Ovary (tissue), 3 donors: ENCODE measurements at regions not wholly inside any gene's neighbourhood (a gene's known extent, or its start where the extent isn't known, plus 50 kb on each side); places are given as distances from the start of the nearest gene placed in this dataset.

ENCODE experiments used
- CTCF ChIP-seq, 3 donors: fragments of 450-650 bp in 2 of 3; fragments of 200-600 bp in 1 of 3; IDR thresholded peaks; one replicate each; pipeline versions ENCODE4 v1.5.1 to v1.8.0; 2016 to 2022; ENCODE audit warnings: antibody characterized with exemption in 3 of 3, mild to moderate bottlenecking in 1 of 3
- EP300 ChIP-seq: sonication (generic); formaldehyde crosslinking; IDR thresholded peaks from one replicate; pipeline ENCODE4 v1.6.1; 2017; ENCODE audit warnings: antibody characterized with exemption
- POLR2A ChIP-seq: fragments of 450-650 bp; IDR thresholded peaks from one replicate; pipeline ENCODE4 v1.6.1; 2017; ENCODE audit warnings: antibody characterized with exemption, mild to moderate bottlenecking, moderate library complexity
- donor health status: DM: no; HTN: no; CAD: no.

DNA sequence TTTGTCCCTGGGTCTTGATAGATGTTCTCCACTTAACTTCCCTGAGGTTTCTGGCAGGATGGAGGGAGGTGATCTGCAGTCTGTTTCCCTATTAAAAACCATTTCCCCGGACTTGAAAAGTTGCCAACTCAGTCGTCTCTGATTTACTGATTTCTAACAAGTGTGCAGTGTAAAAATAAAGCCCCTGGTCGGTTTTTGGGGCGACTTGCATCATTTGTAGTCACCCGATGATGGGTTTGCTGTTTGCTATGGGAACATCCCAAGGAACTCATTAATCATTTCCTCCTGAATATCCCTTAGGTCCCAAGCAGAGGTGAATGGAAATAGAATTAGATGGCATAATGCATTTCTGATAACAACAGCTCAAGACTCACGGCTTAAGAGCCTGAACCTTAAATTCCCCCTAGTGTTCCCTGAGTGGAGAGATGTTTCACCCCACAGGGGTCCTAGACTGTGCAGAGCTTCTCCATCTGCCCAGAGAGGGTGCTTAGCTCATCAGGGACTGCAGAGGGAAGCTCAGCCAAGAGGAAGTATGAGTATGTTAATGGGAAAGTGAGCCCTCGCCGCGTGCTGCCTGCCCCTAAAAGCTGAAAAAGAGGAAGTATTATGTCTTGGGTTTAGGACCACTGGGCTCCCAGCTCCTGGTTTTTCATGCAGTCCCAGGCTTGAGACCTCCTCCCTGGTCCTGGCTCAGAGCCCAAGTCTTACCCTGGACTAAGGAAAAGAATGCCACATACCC, 115.1 kb upstream of the DAP start:
- TF ChIP-seq CTCF (IDR thresholded peaks at IDR 0.05) (no peak), POLR2A (no peak), EP300 (no peak)
